ENCODE measurements at regions not wholly inside any gene's neighbourhood (a gene's known extent, or its start where the extent isn't known, plus 50 kb on each side); places are given as distances from the start of the nearest gene placed in this dataset.
"Not testable (repeated sequence)": the region's sequence is repeated elsewhere in the genome, so short reads cannot be mapped to it uniquely, and the experiment has no call there.

DNA sequence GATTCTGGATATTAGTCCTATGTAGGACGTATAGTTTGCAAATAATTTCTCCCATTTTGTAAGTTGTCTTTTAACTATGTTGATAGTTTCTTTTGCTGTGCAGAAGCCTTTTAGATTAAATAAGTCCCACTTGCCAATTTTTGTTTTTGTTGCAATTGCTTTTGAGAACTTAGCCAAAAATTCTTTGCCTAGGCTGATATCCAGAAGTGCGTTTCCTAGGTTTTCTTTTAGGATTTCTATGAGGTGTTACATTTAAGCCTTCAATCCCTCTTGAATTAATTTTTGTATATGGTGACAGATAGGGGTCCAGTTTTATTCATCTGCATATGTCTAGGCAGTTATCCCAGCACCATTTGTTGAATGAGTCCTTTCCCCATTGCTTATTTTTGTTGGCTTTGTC lies 264.4 kb upstream of the OR4E1 start:
- no peak overlapping the region for H3K4me3 ChIP-seq
- no peak overlapping the region for H3K27ac ChIP-seq

DNA sequence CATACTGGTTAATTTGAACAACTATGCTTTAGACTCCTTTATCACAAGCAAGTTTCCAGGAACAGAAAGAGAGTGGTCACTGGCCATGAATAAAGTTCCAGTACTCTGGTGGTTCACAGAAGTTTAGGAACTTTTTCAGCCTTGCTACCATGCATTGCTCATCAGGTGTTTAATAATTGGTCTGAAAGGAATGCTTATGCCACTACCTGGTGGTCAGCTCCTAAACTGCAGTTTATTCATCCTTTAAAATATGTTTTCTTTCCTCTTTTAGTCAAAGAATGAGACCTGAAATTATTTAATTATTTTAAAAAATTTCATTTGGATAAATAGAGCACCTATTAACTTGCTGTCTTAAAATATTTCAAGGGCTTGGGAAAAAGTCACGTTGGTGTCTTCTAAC lies 260.1 kb upstream of the OR4E1 start:
- H3K27ac ChIP-seq, result no peak overlapping the region
- H3K4me3 ChIP-seq, result no peak overlapping the region

- no peak overlapping the region for H3K4me3 ChIP-seq
- peak overlapping the region in 8 of 21 experiments; percentile 2 to 84 (median 64) for H3K27ac ChIP-seq
Observed at GRCh38 chr14:21924479-21924878, 250.9 kb upstream of the OR4E1 start.

GRCh38 chr14:21923820-21924219 lies 250.2 kb upstream of the OR4E1 start:
- Histone ChIP-seq H3K4me3 (no peak overlapping the region), H3K27ac (peak overlapping the region in 8 of 21 experiments; percentile 2 to 84 (median 64))

GRCh38 chr14:21921453-21921852 lies 247.8 kb upstream of the OR4E1 start:
- H3K4me3 ChIP-seq, result no peak overlapping the region
- H3K27ac ChIP-seq, result no peak overlapping the region

- no peak overlapping the region for H3K4me3 ChIP-seq
- peak overlapping the region in 2 of 21 experiments; percentile 32 to 69 for H3K27ac ChIP-seq
Observed at GRCh38 chr14:21917699-21918436, 244.2 kb upstream of the OR4E1 start.

DNA sequence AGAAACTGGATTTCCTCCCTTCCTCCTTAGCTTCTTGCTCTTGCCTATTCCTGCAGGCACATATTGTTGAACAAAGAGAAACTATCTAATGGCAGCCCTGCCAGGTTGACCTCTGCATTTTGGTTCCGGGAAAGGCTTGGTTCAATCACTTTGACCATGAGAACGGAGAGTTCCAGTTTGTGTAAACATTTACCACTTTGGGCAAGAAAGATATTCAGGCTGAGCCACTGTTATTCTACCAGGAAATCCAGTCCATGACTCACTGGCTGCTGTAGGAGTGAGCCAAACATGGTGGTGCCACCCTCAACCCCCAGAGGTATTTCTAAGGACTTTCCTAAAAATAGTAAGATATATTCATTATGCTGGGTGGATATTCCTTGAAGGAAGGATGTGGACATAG lies 242.2 kb upstream of the OR4E1 start:
- Histone ChIP-seq H3K27ac (peak overlapping the region in 1 of 21 experiments; percentile 65), H3K4me3 (no peak overlapping the region)

DNA sequence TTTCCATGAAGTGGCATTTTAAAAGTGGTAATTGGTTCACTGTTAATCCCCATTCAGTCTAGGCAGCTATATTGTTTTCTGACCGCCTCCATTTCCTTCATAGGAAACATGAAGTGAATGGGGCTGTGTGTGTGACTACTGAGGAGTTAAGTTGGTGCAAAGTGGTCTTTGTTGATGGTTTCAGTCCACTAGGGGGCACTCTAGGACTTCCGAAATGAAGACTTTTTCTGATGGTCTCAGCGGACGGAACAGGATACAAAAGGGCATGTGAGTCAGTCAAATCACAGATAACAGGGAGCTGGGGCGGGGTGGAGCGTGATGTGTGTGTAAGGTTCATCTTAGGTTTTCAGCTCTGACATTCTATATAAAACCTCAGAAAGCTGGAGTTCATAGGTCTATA lies 240.1 kb upstream of the OR4E1 start:
- no peak overlapping the region for H3K4me3 ChIP-seq
- no peak overlapping the region for H3K27ac ChIP-seq

DNA sequence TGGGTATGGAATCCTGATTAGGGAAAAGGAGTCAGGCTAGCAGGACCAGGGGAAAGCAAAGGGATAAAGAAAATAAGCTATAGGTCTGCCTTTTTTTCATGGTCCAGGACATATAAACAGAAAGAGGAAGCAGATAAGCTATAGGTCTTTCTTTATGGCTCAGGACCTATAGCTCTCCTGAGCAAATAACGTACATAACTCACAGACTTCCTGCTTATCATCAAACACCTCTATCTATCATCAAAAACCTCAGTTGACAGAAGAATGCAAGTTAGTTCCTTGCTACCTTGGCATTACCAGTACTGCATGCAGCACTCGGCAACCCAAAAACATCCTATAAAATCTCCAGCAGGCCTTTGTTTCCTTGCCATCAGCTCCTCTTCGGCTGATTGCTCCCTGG lies 238.7 kb upstream of the OR4E1 start:
- no peak overlapping the region for H3K4me3 ChIP-seq
- no peak overlapping the region for H3K27ac ChIP-seq

- Histone ChIP-seq H3K27ac (no peak overlapping the region), H3K4me3 (no peak overlapping the region)
Observed at GRCh38 chr14:21911877-21912276, 238.3 kb upstream of the OR4E1 start.

GRCh38 chr14:21910260-21910659 lies 236.6 kb upstream of the OR4E1 start:
- no peak overlapping the region for H3K4me3 ChIP-seq

GRCh38 chr14:21902561-21903181 lies 229.1 kb upstream of the OR4E1 start:
- peak overlapping the region in 1 of 21 experiments; percentile 42 for H3K27ac ChIP-seq
- no peak overlapping the region for H3K4me3 ChIP-seq

More at GRCh38 chr14:21910260-21910659, 236.6 kb upstream of the OR4E1 start:
- no peak overlapping the region for H3K27ac ChIP-seq

DNA sequence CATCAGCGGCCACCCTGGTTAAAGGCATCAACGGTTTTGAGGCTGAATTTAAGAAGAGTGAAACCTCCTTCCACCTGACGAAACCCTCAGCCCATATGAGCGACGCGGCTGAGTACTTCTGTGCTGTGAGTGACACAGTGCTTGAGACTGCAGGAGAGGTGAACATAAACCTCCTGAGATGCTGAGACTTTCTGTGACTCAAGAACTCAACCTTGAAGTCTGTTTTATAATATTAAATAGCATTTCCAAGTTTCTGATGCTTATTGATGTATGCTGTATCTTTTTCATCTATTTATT lies 221.2 kb upstream of the OR4E1 start:
- H3K4me3 ChIP-seq, H3K27ac ChIP-seq: not testable (repeated sequence)

DNA sequence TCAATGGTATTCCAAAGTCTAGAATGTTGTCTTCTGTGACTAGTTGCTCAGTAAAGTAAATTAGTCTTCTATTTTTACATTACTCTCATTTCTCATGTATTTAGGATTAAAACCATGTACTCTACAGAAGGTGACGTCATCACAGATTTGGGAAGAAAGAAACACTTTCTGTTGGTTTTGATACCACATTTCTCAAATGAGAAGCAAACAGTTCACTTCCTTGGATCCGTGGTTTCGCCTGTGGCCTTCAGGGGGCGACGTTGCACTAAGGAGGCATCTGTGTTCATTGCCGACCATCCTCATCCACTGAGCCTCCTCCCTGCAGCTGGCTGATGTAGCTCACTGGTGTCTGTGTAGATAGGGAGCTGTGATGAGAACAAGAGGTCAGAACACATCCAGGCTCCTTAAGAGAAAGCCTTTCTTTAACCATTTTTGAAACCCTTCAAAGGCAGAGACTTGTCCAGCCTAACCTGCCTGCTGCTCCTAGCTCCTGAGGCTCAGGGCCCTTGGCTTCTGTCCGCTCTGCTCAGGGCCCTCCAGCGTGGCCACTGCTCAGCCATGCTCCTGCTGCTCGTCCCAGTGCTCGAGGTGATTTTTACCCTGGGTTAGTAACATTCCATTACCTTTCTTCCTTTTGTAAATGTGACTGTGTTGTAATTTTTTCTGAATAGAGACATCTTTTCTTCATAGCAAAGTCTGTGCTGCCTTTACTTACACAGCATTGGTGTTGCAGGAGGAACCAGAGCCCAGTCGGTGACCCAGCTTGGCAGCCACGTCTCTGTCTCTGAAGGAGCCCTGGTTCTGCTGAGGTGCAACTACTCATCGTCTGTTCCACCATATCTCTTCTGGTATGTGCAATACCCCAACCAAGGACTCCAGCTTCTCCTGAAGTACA lies 220.6 kb upstream of the OR4E1 start:
- H3K27ac ChIP-seq, result peak overlapping the region in 1 of 21 experiments; percentile 55
- H3K4me3 ChIP-seq, result no peak overlapping the region

DNA sequence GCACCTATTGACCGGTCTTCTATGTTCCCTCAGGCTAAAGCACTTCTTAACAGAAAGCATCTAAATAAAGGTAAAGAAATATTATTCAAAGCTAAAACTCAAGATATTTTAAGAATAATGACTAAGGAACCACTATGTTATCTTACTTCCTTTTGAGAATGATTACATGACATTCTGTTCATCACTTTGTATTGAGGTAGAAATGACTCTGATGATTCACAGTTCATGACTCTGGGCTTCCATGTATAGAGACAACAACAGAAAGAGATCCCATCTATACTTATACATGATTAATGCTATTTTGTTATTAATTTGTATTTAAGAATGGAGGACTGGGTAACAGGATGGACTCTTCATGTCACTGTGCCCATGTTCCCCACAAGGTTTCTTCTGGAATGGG lies 218.3 kb upstream of the OR4E1 start:
- H3K27ac ChIP-seq, result no peak overlapping the region
- no peak overlapping the region for H3K4me3 ChIP-seq

DNA sequence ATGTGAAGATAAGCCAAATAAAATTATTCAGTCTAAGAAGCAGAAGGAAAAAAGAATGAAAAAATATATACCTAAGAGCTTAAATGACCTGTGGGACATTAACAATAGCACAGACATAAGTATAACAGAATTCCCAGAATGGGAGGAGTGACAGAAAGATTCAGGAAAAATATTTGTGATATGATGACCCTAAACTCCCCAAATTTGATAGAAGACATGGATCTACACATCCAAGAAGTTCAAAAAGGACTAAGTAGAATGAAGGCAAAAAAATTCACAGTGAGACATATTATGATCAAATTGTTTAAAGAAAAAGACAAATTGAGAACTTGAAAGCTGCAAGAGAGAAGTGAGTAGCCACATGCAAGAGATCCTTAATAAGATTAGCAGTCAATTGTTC lies 211.4 kb upstream of the OR4E1 start:
- H3K4me3 ChIP-seq, result no peak overlapping the region
- H3K27ac ChIP-seq, result no peak overlapping the region

DNA sequence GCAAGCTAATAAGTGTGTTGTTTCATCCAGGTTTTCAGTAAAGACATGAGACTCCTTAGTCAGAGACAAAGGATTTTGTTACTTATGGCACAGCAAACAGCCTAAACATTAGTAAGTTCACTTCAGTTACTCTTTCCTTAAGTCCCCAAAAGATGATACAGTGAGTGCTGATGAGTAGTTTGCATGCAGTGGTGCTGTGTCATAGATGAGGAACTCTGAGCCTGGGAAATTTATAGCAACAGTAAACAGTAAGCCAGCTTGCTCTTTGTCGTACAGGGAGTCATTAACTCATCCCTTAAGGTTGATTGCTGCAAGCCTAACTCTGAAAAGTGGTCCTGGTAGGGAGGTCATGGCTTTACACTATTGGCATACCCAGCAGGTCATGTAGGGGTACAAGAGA lies 208.6 kb upstream of the OR4E1 start:
- Histone ChIP-seq H3K4me3 (no peak overlapping the region), H3K27ac (no peak overlapping the region)

GRCh38 chr14:21880918-21881317 lies 207.3 kb upstream of the OR4E1 start:
- Histone ChIP-seq H3K27ac (no peak overlapping the region), H3K4me3 (no peak overlapping the region)

- H3K4me3 ChIP-seq, result no peak overlapping the region
- no peak overlapping the region for H3K27ac ChIP-seq
Observed at GRCh38 chr14:21875791-21876190, 202.2 kb upstream of the OR4E1 start.

DNA sequence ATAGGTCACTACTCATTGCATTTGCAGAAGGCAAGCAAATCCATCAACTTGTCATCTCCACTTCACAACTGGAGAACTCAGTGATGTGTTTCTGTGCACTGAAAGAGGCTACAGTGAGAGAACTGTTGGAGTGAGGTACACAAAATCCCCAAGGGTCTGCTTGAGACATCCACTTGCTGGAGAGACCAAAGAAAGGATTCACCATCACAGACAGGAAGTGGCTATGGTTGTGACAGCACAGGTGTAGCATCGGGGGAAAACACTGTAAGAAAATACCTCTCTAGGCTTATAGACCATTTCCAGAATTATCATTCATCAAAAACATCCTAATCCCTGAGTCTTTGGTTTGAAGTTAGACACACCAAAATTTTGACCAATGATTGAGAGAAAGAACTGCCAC lies 201.3 kb upstream of the OR4E1 start:
- Histone ChIP-seq H3K4me3 (no peak overlapping the region), H3K27ac (peak overlapping the region in 4 of 21 experiments; percentile 17 to 73 (median 38))

DNA sequence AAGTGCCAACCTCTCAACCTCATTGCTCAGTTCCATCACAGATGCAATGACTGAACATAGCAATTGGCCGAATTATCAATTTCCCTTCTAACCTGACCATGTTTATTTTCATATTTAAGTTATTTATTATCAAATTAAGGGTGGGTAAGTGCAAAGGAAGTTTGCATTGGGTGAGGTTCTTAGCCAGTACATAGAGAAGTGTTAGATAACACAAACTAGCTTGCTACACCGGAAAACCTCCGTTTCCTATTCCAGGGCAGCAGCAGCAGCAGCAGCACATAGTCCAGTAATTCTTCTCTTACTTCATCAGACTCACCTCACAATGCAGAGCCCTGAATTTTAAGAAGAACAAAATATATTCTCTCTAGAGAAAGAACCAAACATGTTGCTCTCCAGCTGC lies 200.5 kb upstream of the OR4E1 start:
- Histone ChIP-seq H3K4me3 (no peak overlapping the region), H3K27ac (peak overlapping the region in 5 of 21 experiments; percentile 29 to 73 (median 48))
